HL-60 (cell line): ENCODE measurements at regions not wholly inside any gene's neighbourhood (a gene's known extent, or its start where the extent isn't known, plus 50 kb on each side); places are given as distances from the start of the nearest gene placed in this dataset.

Experiments used
- DNase-seq, 2 experiments: peaks; one replicate each; pipeline ENCODE4 v3.0.0-alpha.2; 2010 to 2020; ENCODE audit warnings: low read depth in 1 of 2, low spot score in 1 of 2
- H3K27ac ChIP-seq: fragments of 250-450 bp; sonication (Bioruptor Pico); replicated peaks from 2 replicates; pipeline ENCODE4 v1.5.1; 2020; ENCODE audit warnings: mild to moderate bottlenecking, moderate library complexity
- H3K27me3 ChIP-seq: fragments of 250-450 bp; sonication (Bioruptor Pico); 2 replicates; pipeline ENCODE4 v1.5.1; 2021; ENCODE audit warnings: mild to moderate bottlenecking, moderate library complexity; ENCODE audit not compliant: insufficient read depth, poor library complexity, severe bottlenecking
- H3K4me3 ChIP-seq: replicated peaks from 2 replicates; pipeline ENCODE4 v1.5.1; 2011; ENCODE audit warnings: mild to moderate bottlenecking, control low read depth, low read length; ENCODE audit not compliant: insufficient read depth
- GABPA ChIP-seq: IDR thresholded peaks from 2 replicates; pipeline ENCODE4 v1.6.1; 2012; ENCODE audit warnings: low read depth
- POLR2AphosphoS5 ChIP-seq: IDR thresholded peaks from 2 replicates; pipeline ENCODE4 v1.6.1; 2012; ENCODE audit warnings: low read depth
- SPI1 ChIP-seq: IDR thresholded peaks from 2 replicates; pipeline ENCODE4 v1.6.1; 2012; ENCODE audit warnings: low read depth, mild to moderate bottlenecking, borderline replicate concordance
- TF ChIP-seq, protein P1 (sequence below): IDR thresholded peaks from one replicate; pipeline ENCODE4 v1.5.1; 2011; ENCODE audit warnings: low read length, control low read depth, inconsistent platforms; ENCODE audit not compliant: insufficient read depth
- TF ChIP-seq, protein P2 (sequence below): IDR thresholded peaks from 2 replicates; pipeline ENCODE4 v1.6.1; 2012; ENCODE audit warnings: low read depth; ENCODE audit not compliant: insufficient replicate concordance

DNA sequence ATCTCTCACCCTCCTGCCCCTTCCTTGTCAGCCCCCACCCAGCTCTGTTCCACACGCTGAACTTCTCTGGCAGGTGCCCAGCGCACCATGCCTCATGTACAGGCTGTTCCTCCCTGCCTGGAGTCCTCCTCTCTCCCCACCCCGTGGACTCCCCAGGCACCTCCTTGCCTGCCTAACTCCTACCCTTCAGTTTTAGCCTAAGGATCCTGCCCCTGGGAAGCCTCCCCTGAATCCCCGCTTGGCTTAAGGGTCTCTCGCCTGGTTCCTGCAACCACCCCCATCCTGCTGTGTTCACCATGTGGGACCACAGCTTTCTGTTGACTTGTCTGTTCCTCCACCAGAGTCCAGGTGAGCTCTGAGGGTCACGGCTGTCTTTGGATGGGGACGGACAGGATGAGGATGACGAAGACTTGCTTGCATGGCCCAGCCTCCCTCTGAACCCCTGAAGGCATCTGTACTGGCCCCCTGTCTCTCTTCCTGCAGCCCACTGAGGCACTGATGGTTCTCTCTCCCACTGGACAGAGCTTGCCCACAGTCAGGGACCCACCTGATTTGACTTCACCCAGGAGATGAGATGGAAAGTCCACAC lies 153.2 kb upstream of the C1orf174 start:
- H3K27ac ChIP-seq, result no peak overlapping the region
- no peak overlapping the region for H3K4me3 ChIP-seq
- no peaks in the 10 kb centered on the region for H3K27me3 ChIP-seq
- TF ChIP-seq GABPA, result no peak
- TF ChIP-seq, protein P1, sequence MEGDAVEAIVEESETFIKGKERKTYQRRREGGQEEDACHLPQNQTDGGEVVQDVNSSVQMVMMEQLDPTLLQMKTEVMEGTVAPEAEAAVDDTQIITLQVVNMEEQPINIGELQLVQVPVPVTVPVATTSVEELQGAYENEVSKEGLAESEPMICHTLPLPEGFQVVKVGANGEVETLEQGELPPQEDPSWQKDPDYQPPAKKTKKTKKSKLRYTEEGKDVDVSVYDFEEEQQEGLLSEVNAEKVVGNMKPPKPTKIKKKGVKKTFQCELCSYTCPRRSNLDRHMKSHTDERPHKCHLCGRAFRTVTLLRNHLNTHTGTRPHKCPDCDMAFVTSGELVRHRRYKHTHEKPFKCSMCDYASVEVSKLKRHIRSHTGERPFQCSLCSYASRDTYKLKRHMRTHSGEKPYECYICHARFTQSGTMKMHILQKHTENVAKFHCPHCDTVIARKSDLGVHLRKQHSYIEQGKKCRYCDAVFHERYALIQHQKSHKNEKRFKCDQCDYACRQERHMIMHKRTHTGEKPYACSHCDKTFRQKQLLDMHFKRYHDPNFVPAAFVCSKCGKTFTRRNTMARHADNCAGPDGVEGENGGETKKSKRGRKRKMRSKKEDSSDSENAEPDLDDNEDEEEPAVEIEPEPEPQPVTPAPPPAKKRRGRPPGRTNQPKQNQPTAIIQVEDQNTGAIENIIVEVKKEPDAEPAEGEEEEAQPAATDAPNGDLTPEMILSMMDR, result no peak
- no peak for TF ChIP-seq POLR2AphosphoS5
- no peak for TF ChIP-seq SPI1
- TF ChIP-seq, protein P2, sequence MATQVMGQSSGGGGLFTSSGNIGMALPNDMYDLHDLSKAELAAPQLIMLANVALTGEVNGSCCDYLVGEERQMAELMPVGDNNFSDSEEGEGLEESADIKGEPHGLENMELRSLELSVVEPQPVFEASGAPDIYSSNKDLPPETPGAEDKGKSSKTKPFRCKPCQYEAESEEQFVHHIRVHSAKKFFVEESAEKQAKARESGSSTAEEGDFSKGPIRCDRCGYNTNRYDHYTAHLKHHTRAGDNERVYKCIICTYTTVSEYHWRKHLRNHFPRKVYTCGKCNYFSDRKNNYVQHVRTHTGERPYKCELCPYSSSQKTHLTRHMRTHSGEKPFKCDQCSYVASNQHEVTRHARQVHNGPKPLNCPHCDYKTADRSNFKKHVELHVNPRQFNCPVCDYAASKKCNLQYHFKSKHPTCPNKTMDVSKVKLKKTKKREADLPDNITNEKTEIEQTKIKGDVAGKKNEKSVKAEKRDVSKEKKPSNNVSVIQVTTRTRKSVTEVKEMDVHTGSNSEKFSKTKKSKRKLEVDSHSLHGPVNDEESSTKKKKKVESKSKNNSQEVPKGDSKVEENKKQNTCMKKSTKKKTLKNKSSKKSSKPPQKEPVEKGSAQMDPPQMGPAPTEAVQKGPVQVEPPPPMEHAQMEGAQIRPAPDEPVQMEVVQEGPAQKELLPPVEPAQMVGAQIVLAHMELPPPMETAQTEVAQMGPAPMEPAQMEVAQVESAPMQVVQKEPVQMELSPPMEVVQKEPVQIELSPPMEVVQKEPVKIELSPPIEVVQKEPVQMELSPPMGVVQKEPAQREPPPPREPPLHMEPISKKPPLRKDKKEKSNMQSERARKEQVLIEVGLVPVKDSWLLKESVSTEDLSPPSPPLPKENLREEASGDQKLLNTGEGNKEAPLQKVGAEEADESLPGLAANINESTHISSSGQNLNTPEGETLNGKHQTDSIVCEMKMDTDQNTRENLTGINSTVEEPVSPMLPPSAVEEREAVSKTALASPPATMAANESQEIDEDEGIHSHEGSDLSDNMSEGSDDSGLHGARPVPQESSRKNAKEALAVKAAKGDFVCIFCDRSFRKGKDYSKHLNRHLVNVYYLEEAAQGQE, result no peak
- DNase-seq, result no peak

DNA sequence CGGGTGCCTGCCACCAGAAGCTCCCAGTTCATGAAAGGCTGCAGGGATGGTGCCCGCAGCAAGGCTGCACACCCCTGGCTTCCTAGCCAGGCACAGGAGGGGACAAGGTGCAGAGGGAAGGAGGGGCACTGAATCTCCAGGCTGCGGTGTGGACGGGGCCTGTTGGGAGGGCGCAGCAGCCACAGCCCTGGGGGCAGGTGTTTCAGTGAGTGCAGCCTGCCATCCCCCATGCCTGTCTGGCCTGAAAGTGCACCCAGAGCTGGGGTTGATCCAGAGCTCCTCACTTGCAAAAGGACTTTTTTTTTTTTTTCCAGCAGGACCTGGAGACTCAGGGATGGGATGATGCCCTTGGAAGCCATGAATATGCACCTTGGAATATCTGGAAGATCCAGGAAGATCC lies 153.7 kb upstream of the C1orf174 start:
- H3K27me3 ChIP-seq, result no peaks in the 10 kb centered on the region
- DNase-seq, result no peak
- H3K27ac ChIP-seq, result no peak overlapping the region
- TF ChIP-seq, protein P1, result no peak
- TF ChIP-seq SPI1 (no peak), POLR2AphosphoS5 (no peak), GABPA (no peak)
- TF ChIP-seq, protein P2, result no peak
- H3K4me3 ChIP-seq, result no peak overlapping the region

DNA sequence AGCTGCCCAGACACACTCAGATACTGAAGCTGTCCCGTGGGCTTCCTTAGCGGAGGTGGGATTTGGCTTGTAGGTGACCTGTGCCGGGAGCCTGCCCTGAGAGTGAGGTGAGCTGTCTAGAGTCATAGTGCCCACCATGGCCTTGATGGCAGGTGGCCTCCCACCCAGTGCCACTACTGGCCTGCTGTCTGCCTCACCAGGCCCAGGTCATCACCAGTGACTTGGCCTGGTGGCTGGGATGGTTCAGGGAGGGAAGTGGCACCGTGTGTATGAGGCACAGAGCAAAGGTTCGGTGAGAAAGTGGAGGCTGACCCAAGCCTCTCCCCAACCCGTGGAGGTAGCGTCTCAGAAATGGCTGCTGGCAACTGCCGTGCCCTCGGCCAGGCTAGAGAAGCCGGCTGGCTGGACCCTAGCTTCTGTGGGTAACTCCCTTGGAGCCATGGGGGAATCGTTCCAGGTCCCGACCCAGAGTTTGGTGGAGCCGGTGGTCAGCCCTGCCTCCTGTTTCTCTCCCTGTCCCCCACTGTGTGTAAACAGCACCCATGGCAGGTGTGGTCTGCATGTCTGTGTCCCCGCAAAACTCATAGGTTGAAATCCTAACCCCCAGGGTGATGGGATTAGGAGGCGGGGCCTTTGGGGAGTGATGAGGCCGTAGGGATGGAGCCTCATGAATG lies 155.4 kb upstream of the C1orf174 start:
- TF ChIP-seq POLR2AphosphoS5 (no peak), GABPA (no peak), SPI1 (no peak)
- TF ChIP-seq, protein P1, result no peak
- TF ChIP-seq, protein P2, result no peak
- DNase-seq, result no peak
- Histone ChIP-seq H3K4me3 (no peak overlapping the region), H3K27me3 (no peaks in the 10 kb centered on the region), H3K27ac (no peak overlapping the region)
